GM19351 (cell line): ENCODE measurements at regions not wholly inside any gene's neighbourhood (a gene's known extent, or its start where the extent isn't known, plus 50 kb on each side); places are given as distances from the start of the nearest gene placed in this dataset.
"Not testable (repeated sequence)": the region's sequence is repeated elsewhere in the genome, so short reads cannot be mapped to it uniquely, and the experiment has no call there.

Experiments
- ATAC-seq: cut with Tn5 transposase; IDR thresholded peaks from one replicate; pipeline ENCODE4 v1.9.1; 2021; ENCODE audit warnings: mild to moderate bottlenecking, moderate library complexity; ENCODE audit not compliant: unreplicated experiment

DNA sequence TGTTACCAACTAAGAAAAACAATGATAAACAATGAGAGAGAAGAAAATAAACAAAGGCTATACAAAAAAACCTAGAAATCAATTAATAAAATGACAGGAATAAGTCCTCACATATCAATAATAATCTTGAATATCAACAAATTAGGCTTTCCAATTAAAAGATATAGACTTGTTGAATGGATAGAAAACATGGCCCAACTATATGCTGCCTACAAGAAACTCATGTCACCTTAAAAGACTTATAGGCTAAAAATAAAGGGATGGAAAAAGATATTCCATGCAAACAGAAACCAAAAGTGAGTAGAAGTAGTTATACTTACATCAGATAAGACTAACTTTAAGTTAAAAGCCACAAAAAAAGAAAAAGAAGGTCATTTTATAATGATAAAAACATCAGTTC is 183.9 kb downstream of the MYRFL start:
- ATAC-seq = no peak

DNA sequence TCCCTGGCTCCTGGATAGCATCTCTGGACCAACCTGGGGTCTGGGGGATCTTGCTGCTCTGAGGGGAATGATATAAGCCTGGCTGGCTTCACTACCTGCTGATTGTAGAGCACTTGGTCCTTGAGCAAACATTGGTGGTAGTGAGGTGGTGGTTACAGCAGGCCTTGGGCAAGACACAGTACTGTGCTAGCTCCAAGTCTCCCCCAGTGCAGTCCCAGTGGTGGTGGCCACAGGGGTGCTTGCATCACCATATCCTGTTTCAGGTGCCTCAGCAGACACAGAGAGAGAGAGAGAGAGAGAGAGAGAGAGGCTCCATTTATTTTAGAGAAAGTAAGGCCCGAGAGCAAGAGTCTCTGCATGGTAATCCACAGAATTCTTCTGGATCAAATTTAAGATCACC is 186.3 kb downstream of the MYRFL start:
- ATAC-seq = no peak

DNA sequence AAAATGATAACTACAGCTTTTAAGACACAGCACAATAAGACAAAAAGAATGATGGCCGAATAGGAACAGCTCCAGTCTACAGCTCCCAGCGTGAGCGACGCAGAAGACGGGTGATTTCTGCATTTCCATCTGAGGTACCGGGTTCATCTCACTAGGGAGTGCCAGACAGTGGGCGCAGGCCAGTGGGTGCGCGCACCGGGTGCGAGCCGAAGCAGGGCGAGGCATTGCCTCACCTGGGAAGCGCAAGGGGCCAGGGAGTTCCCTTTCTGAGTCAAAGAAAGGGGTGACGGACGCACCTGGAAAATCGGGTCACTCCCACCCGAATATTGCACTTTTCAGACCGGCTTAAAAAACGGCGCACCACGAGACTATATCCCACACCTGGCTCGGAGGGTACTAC is 188.0 kb downstream of the MYRFL start:
- ATAC-seq = not testable (repeated sequence)

DNA sequence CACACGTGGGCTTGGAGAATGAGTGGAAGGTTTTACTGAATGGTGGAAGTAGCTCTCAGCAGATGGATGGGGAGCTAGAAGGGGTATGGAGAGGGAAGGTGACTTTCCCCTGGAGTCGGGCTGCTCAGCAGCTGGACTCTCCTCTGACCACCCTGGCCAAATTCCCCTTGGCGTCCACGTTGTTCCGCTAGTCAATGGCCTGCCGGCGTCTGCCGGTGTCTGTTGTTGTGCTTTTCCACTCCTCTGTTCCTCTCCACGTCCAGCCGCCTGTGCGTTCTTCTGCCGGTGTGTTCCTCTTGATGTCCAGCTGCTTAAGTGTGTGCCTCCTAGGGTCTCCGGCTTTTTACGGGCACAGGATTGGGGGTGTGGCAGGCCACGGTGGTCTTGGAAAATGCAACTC is 203.5 kb downstream of the MYRFL start:
- no peak for ATAC-seq

DNA sequence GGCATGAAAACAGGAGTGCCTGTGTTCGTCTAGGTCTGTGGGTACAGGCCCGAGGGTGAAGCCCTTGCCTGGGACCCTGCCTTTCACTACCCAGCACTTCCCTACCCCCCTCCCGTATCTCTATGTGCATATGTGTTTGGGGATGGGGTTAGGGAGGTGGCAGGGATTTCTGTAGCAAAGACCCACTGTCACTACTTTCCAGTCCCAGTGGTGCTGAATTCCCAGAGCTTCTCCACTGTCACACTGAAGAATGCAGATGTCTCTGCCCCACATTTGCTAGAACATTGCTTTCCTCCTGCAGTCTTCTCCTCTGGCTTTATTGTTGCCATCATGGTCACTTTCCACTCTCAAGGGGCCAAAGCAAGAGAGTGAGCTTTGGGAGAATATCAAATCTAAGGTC is 203.9 kb downstream of the MYRFL start:
- ATAC-seq = no peak

DNA sequence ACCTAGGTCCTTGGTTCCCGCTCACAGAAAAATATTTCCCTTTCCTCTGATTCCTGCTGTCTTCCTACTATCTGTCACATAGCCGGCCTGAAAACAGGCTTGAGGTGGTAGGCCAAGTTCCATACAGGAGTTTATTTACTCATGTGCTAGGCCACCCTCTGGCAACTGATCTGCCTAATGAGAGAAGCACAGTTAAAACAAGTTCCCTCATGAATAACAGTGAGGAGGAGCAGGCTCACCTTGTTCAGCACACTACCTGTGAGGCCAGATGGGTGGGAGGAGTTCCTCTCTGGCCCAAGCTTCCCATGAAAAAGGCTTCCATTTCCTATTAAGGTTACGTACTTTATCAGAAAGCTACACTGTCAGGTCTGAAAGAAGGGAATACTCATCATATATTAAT is 206.0 kb downstream of the MYRFL start:
- ATAC-seq = no peak

DNA sequence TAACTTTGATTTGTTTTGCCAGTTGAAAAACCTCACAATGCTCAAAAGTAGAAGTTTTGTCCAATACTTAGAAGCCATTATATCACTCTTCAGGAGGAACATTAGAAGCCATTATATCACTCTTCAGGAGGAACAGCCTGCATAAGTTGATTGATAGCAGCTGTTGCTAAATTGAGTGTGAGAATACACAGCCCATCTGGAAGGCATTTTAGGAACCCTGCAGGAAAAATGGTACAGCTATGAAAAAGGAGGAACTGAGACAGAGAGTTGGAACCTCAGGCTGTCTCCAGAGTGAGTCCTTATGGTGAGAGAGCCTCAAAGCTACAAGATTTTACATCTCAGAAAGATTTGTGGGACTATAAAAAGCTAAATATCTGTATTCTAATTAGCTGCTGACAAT is 207.0 kb downstream of the MYRFL start:
- ATAC-seq = no peak

DNA sequence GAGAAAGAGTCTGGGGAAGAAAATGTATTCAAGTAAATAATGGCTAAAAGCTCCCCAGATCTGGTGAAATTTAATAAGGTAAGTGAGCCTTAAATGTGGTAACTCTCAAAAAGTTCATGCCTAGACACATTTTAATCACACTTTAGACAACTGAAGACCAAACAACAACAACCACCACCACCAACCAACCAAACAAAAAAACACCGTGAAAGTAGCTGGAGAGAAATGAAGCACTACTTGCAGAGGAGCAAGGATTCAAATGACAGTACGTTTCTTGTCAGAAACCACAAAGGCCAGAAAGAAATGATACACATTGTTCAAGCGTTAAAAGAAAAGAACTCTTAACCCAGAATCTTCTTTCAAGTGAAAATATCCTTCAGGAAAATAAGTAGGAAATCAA is 208.3 kb downstream of the MYRFL start:
- ATAC-seq = no peak

DNA sequence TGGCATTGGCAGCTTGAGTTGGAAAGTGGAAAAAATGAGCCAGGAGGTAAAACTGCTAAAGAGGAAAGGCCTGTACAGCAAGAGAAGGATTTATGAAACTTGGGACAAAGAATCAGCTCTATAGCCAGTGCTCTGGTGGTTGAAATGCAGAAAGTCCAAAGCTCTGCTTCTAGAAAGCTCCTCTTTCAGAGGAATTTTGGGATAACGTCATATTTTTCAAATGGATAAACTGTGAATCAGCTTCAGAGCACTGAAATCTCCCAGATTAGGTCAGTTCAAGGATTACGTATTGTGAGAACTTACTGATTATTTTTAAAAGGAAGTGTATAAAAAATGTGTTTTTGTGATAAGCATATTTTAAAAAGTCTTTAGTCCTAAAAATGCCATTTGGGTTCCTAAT is 203.1 kb upstream of the CNOT2 start:
- ATAC-seq = no peak

DNA sequence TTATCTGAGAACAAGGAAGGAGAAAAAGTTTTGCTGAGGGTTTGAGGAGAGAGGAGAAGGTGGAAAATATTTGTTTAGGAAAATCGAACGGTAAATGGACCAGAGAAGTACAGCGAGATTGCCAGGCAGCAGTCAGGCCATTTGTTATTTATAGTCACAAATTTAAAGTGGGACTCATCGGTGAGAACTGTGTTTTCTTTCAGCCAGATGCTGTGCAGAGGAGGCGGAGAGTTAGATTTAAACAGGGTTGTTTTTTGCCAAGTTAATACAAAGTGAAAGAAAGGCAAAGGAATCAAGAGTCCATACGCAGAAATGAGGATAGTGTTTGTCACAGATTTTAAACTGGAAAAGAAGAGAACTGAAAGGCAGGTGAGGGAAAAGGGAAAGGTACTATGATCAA is 200.6 kb upstream of the CNOT2 start:
- ATAC-seq = no peak

DNA sequence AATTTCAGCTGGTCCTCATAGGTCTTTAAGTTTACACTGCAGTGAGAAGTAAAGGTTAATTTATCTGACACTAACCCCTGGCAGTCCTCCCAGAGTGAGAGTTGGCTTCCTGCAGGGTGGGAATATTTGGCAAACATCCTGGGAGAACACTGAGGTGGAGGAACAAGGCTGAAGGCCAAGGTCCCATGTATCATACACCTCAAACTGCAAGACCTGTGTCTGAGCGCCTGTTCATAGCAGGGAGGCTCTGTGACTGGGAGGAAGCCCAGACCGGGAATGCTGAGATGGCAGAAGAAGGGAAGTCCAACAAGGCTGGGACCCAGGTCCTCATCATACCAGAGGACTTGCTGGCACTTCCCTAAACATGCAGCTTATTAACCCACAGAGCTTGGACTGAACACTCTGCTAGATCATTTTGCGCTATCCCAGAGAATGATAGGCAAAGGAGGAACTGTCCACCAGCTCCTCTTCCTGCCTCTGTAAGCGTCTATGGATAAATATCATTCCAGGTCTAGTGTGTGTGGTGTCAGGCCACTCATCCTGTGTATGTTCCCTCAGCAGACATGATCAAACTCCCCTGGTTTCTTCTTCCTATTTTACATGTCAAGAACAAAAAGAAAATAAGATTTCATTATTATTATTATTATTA is 199.6 kb upstream of the CNOT2 start:
- no peak for ATAC-seq

DNA sequence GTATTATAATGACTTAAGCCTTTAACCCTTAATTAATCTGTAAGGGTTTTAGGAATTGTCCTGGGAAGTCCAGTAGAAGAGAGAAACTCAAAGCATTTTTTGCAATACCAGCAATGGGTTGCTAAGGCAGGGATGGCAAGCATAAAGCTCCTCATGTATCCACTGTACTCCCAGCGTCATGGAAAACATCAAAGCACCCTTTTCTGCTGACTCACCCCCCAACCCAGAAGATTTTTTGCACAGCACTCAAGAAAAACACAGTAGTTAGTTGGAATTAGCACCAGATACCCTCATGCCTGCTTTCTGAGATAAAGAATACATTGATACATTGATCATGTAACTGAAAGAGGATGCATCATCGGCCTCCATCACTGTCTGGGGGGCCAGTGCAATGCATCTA is 199.1 kb upstream of the CNOT2 start:
- no peak for ATAC-seq

DNA sequence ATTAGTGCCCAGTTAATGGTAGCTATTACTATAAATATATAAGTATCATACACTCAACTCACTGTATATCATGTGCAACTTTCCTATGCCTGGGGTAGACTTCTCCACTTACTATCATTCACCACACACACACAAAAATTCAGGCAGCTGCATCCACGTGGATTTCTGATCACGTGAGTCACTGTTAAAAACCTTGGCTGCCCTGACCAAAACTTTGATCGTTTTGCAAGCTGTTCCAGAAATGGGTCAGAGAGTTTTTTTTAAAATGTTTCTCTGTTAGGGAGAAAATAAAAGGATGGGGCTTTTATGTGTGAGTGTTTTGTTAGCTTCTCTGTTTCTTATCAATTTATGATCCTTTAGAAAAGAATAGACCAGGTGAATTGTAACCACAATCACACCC is 198.2 kb upstream of the CNOT2 start:
- no peak for ATAC-seq

DNA sequence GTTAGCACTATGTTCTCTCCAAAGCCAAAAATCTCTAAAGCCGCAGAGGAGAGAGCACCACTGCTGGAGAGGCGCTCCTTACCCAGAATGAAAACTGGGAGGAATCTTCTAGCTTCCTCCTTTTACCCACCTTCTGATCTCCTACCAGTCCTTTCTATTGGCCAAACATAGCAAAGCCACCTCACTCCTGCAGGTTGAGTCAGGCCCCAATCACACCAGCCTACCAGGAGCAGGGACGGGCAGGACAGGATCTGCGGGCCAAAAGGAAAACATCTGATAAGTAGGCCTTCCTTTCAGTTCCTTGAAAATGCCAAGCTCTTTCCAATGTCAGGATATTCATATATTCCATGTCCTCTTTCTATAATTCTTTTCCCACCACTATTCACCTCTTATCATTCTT is 197.7 kb upstream of the CNOT2 start:
- no peak for ATAC-seq

DNA sequence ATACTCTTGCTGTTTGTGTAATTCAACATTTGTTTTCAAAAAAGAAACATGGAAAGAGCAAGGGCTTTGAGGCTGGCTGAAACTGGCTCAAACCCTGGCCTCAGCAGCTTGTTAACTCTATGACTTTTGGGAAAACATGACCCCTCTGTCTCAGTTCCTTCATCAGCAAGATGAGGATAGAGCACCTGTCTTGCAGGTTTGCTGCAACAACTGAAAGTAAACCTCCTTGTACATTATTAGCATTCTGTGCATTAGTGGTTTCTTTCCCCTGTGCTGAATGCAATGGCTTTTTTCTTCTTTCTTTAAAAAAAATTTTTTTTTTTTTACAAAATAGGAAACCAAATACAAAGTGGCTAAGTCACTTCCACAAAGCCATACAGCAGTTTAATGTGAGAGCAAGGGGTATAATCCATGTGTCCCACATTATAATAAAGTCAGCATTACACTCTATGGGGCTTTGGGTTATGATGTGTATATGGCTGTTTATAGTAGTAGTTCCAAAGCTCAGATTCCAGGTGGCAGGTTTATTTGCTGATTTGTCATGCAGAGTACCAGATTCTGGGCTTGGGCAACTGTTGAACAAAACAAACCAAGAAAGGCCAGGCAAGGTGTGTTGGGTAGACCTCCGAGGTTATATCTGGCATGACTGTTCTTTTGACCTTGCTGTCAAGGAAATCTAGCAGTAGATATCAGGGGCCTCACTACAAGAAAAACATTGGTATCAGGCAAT is 194.5 kb upstream of the CNOT2 start:
- ATAC-seq = no peak

DNA sequence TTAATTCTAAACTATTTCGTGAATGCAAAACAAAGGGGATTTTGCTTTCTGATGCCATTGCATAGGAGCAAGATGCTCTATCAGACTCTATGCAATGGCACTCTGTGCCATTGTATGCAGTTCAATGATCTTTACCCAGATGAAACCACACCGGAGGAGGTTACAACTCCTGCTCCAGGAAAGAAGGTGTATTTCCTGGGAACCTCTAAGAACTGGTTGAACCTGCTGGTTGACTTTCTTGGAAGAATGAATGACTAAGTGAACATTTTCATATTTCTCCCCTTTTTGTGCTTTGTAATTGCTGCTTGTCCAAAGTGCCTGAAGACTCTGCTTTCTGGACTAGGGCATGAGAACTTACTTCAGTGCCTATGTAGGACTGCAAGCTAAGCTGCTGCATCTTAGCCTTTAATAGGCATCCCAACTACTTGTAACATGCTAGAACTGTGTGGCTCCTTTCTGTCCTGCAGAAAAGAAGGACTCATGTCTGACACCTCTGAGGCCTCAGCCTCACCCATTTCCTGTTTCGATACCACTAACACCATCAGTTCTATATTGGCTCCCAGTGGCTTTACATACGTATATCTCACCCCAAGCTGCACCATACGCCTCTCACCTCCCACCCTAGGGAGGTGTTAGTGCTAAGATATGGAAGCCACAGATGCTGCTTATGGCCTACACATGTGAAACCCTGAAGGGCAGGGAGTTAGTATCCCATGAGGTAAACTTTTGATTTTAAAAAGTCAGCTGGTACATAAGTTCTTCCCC is 193.5 kb upstream of the CNOT2 start:
- ATAC-seq = peak; percentile 96

DNA sequence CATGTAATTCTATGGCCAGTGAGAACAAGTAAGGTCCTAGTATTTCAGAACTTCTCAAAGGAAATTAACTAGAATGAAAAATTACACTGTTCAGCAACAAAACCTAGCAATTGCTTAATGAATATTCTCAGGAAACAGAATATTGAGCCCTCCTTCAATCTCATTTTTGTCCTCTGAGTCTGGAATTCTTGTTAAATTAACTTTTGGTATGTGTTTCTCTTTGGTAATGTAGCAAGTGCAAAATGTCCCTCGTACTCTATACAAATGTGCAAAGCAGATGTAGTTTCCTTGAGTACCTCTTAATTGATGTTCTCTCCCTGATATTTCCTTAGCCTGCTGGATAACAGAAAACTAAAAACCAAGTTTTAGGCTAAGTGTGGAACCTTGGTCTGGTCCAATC is 190.8 kb upstream of the CNOT2 start:
- ATAC-seq = no peak

DNA sequence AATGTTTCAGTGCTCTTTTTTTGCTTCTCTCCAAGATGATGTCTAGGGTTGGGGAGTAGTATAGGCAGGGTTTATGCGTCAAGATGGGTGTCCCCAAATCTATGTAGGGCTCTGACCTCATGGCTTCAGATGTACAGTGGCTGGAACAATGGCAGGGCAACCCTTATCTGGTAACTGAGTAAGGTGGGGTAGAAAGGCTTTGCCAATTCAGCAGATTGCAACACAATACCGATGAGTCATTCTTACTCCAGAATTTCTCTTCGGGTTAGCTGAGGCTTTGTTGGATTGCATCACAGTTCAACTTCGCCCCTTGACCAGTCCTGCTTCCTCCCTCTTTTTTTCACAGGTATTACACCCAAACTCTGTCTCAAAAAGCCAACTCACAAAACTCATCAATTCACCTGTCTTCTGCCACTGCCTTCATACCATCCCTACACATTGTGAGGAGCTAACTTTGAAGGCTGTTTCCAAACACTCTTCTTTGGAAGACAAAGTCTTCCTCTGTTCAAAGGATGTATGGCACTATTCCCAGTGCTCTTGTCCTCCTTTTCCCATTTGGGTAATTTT is 190.2 kb upstream of the CNOT2 start:
- ATAC-seq = no peak

DNA sequence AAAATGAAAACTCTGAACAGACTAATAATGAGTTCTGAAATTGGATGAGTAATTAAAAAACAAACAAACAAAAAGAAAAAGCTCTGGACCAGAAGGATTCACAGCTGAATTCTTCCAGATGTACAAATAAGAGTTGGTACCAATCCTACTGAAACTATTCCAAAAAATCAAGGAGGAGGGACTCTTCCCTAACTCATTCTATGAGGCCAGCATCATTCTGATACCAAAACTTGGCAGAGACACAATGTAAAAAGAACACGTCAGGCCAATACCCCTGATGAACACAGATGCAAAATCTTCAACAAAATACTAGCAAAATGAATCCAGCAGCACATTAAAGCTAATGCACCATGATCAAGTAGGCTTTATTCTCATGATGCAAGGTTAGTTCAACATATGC is 183.9 kb upstream of the CNOT2 start:
- ATAC-seq = no peak

DNA sequence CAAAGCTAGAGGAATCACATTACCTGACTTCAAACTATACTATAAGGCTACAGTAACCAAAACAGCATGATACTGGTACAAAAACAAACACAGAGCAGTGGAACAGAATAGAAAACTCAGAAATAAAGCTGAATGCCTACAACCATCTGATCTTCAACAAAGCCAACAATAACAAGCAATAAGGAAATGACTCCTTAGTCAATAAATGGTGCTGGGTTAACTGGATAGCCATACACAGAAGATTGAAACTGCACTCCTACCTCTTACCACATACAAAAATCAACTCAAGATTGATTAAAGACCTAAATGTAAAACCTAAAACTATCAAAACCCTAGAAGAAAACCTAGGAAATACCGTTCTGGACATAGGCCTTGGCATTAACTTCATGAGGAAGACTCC is 182.6 kb upstream of the CNOT2 start:
- no peak for ATAC-seq

DNA sequence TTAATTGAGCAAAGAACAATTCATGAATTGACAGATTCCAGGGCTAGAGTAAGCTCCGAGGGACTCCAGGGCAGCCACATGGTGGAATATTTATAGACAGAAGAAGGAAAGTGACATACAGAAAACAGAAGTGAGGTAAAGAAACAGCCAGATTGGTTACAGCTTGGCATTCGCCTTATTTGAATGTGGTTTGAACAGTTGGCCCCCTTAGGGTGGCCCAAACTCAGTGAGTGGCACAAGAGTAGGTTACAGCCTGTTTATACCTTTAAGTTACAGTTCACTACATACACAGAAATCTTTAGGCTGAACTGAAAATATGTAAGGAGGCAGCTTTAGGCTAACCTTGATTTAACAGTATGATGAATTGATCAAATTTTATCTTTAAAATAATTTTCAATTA is 174.5 kb upstream of the CNOT2 start:
- ATAC-seq = no peak
